ENCODE measurements at regions not wholly inside any gene's neighbourhood (a gene's known extent, or its start where the extent isn't known, plus 50 kb on each side); places are given as distances from the start of the nearest gene placed in this dataset.

GRCh38 chr7:82494420-82494819 lies 50.8 kb upstream of the CACNA2D1 start:
- H3K4me3 ChIP-seq (ENCODE audit: low read depth, low read length) = no peak overlapping the region
- DNase-seq (ENCODE audit: low read depth) = no peak
- H3K36me3 ChIP-seq (ENCODE audit: control insufficient read depth, insufficient read depth, low read length) = no peaks in the 10 kb centered on the region
- no peaks in the 10 kb centered on the region for H3K27me3 ChIP-seq (ENCODE audit: control insufficient read depth, insufficient read depth, low read length)
- TF ChIP-seq, protein P1, sequence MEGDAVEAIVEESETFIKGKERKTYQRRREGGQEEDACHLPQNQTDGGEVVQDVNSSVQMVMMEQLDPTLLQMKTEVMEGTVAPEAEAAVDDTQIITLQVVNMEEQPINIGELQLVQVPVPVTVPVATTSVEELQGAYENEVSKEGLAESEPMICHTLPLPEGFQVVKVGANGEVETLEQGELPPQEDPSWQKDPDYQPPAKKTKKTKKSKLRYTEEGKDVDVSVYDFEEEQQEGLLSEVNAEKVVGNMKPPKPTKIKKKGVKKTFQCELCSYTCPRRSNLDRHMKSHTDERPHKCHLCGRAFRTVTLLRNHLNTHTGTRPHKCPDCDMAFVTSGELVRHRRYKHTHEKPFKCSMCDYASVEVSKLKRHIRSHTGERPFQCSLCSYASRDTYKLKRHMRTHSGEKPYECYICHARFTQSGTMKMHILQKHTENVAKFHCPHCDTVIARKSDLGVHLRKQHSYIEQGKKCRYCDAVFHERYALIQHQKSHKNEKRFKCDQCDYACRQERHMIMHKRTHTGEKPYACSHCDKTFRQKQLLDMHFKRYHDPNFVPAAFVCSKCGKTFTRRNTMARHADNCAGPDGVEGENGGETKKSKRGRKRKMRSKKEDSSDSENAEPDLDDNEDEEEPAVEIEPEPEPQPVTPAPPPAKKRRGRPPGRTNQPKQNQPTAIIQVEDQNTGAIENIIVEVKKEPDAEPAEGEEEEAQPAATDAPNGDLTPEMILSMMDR (IDR thresholded peaks at IDR 0.05; ENCODE audit: insufficient read depth, low read length, poor library complexity, severe bottlenecking) = no peak

All from kidney epithelial cell (primary cell).